WTC11 (cell line): ENCODE measurements at regions not wholly inside any gene's neighbourhood (a gene's known extent, or its start where the extent isn't known, plus 50 kb on each side); places are given as distances from the start of the nearest gene placed in this dataset.
A peak's percentile ranks its signal among the peaks of the same experiment; 100 is the strongest.

Experiments used
- ATAC-seq: fragments of 200-7000 bp; cut with Tn5 transposase; 2 replicates; pipeline ENCODE4 v1.10.0; 2021; ENCODE audit warnings: mild to moderate bottlenecking, moderate library complexity
- CTCF ChIA-PET: fragments of 300-600 bp; sonication (Branson Sonifier 250); formaldehyde crosslinking; loops from one replicate; lab custom pipeline; 2021; ENCODE audit warnings: antibody characterized with exemption; lab: Charles Lee
- POLR2A ChIA-PET: fragments of 350-600 bp; sonication (Branson Sonifier 250); formaldehyde crosslinking; loops from one replicate; lab custom pipeline; 2021; ENCODE audit warnings: antibody characterized with exemption; lab: Charles Lee
- DNase-seq: peaks from one replicate; pipeline ENCODE4 v3.0.0; 2021; ENCODE audit warnings: low spot score
- H3K27ac Mint-ChIP-seq: 2 replicates; pipeline ENCODE4 v1.8.0; 2021; ENCODE audit warnings: mixed read lengths
- H3K27me3 Mint-ChIP-seq: 2 replicates; pipeline ENCODE4 v1.8.0; 2021; ENCODE audit warnings: low read depth, mild to moderate bottlenecking, moderate library complexity, mixed read lengths
- H3K36me3 Mint-ChIP-seq: 2 replicates; pipeline ENCODE4 v1.8.0; 2021; ENCODE audit warnings: mixed read lengths
- H3K4me1 Mint-ChIP-seq: 2 replicates; pipeline ENCODE4 v1.8.0; 2022; ENCODE audit warnings: mixed read lengths
- H3K4me3 Mint-ChIP-seq: 2 replicates; pipeline ENCODE4 v1.8.0; 2021; ENCODE audit warnings: mild to moderate bottlenecking, moderate library complexity, mixed read lengths
- H3K9me3 Mint-ChIP-seq: 2 replicates; pipeline ENCODE4 v1.8.0; 2021; ENCODE audit warnings: mixed read lengths
- AFF4 ChIP-seq: sonication (generic); formaldehyde crosslinking; IDR thresholded peaks from 2 replicates; pipeline ENCODE4 v1.8.1; 2023; ENCODE audit warnings: mild to moderate bottlenecking, missing genetic modification reagents, borderline replicate concordance
- ARID4B ChIP-seq: sonication (generic); formaldehyde crosslinking; IDR thresholded peaks from 2 replicates; pipeline ENCODE4 v1.8.0; 2023; ENCODE audit warnings: missing genetic modification reagents, mild to moderate bottlenecking, borderline replicate concordance
- ATF2 ChIP-seq: sonication (generic); formaldehyde crosslinking; IDR thresholded peaks from 2 replicates; pipeline ENCODE4 v1.8.1; 2022; ENCODE audit warnings: low read depth, missing genetic modification reagents, borderline replicate concordance
- CBFB ChIP-seq: sonication (generic); formaldehyde crosslinking; IDR thresholded peaks from 2 replicates; pipeline ENCODE4 v1.8.1; 2022; ENCODE audit warnings: mild to moderate bottlenecking, low read depth, missing genetic modification reagents
- CREB1 ChIP-seq: sonication (generic); formaldehyde crosslinking; IDR thresholded peaks from 2 replicates; pipeline ENCODE4 v1.8.0; 2023; ENCODE audit warnings: mild to moderate bottlenecking, missing genetic modification reagents
- CREM ChIP-seq: sonication (generic); formaldehyde crosslinking; IDR thresholded peaks from 2 replicates; pipeline ENCODE4 v1.8.1; 2022; ENCODE audit warnings: mild to moderate bottlenecking, missing genetic modification reagents, moderate library complexity
- FOXP4 ChIP-seq: sonication (generic); formaldehyde crosslinking; IDR thresholded peaks from 2 replicates; pipeline ENCODE4 v1.8.0; 2022; ENCODE audit warnings: mild to moderate bottlenecking, missing genetic modification reagents
- GRHL2 ChIP-seq: fragments of 250-450 bp; sonication (Bioruptor Pico); IDR thresholded peaks from 2 replicates; pipeline ENCODE4 v1.8.0; 2022; ENCODE audit warnings: mild to moderate bottlenecking, moderate library complexity; ENCODE audit not compliant: insufficient replicate concordance, severe bottlenecking
- GTF2I ChIP-seq: fragments of 250-450 bp; sonication (Bioruptor Pico); conservative IDR thresholded peaks from 2 replicates; pipeline ENCODE4 v1.4.0; 2021; ENCODE audit warnings: mild to moderate bottlenecking
- HMGA2 ChIP-seq: fragments of 250-450 bp; sonication (Bioruptor Pico); IDR thresholded peaks from 2 replicates; pipeline ENCODE4 v1.4.0; 2021; ENCODE audit warnings: mild to moderate bottlenecking, moderate library complexity
- JAZF1 ChIP-seq: fragments of 250-450 bp; sonication (Bioruptor Pico); IDR thresholded peaks from 2 replicates; pipeline ENCODE4 v1.9.0; 2021; ENCODE audit warnings: moderate library complexity, mild to moderate bottlenecking, inconsistent platforms
- KAT7 ChIP-seq: sonication (generic); formaldehyde crosslinking; IDR thresholded peaks from 2 replicates; pipeline ENCODE4 v1.8.1; 2023; ENCODE audit warnings: missing genetic modification reagents, mild to moderate bottlenecking, borderline replicate concordance
- MLX ChIP-seq: sonication (generic); formaldehyde crosslinking; IDR thresholded peaks from 2 replicates; pipeline ENCODE4 v1.8.1; 2023; ENCODE audit warnings: mild to moderate bottlenecking, missing genetic modification reagents, moderate library complexity
- MYBL2 ChIP-seq: sonication (generic); formaldehyde crosslinking; IDR thresholded peaks from 2 replicates; pipeline ENCODE4 v1.8.1; 2023; ENCODE audit warnings: mild to moderate bottlenecking, moderate library complexity, missing genetic modification reagents
- NFE2L1 ChIP-seq: sonication (generic); formaldehyde crosslinking; IDR thresholded peaks from 2 replicates; pipeline ENCODE4 v1.8.1; 2023; ENCODE audit warnings: missing genetic modification reagents
- NFYB ChIP-seq: sonication (generic); formaldehyde crosslinking; conservative IDR thresholded peaks from 2 replicates; pipeline ENCODE4 v1.8.0; 2022; ENCODE audit warnings: low read depth, missing genetic modification reagents
- NR2C2 ChIP-seq: sonication (generic); formaldehyde crosslinking; IDR thresholded peaks from 2 replicates; pipeline ENCODE4 v1.8.0; 2022; ENCODE audit warnings: mild to moderate bottlenecking, missing genetic modification reagents
- OVOL2 ChIP-seq: fragments of 250-450 bp; sonication (Bioruptor Pico); IDR thresholded peaks from 2 replicates; pipeline ENCODE4 v1.9.0; 2021; ENCODE audit warnings: mild to moderate bottlenecking, borderline replicate concordance
- RORB ChIP-seq: fragments of 250-450 bp; sonication (Bioruptor Pico); IDR thresholded peaks from 2 replicates; pipeline ENCODE4 v1.9.0; 2021; ENCODE audit warnings: mild to moderate bottlenecking
- SMAD3 ChIP-seq: sonication (generic); formaldehyde crosslinking; IDR thresholded peaks from 2 replicates; pipeline ENCODE4 v1.8.0; 2022; ENCODE audit warnings: missing genetic modification reagents, mild to moderate bottlenecking, borderline replicate concordance
- SMAD4 ChIP-seq: sonication (generic); formaldehyde crosslinking; IDR thresholded peaks from 2 replicates; pipeline ENCODE4 v1.8.0; 2022; ENCODE audit warnings: mild to moderate bottlenecking, missing genetic modification reagents
- TEAD1 ChIP-seq: sonication (generic); formaldehyde crosslinking; IDR thresholded peaks from 2 replicates; pipeline ENCODE4 v1.8.0; 2022; ENCODE audit warnings: mild to moderate bottlenecking, missing genetic modification reagents
- TEAD4 ChIP-seq: sonication (generic); formaldehyde crosslinking; IDR thresholded peaks from 2 replicates; pipeline ENCODE4 v1.8.0; 2022; ENCODE audit warnings: mild to moderate bottlenecking, missing genetic modification reagents
- TP53 ChIP-seq: sonication (generic); formaldehyde crosslinking; IDR thresholded peaks from 2 replicates; pipeline ENCODE4 v1.8.1; 2023; ENCODE audit warnings: mild to moderate bottlenecking, missing genetic modification reagents
- ZNF263 ChIP-seq: sonication (generic); formaldehyde crosslinking; IDR thresholded peaks from 2 replicates; pipeline ENCODE4 v1.8.1; 2022; ENCODE audit warnings: low read depth, mild to moderate bottlenecking, moderate library complexity, missing genetic modification reagents
- ZNF416 ChIP-seq: fragments of 250-450 bp; sonication (Bioruptor Pico); IDR thresholded peaks from 2 replicates; pipeline ENCODE4 v1.9.0; 2021; ENCODE audit warnings: mild to moderate bottlenecking, inconsistent platforms
- ZNF423 ChIP-seq: fragments of 250-450 bp; sonication (Bioruptor Pico); IDR thresholded peaks from 2 replicates; pipeline ENCODE4 v2.1.2; 2022; ENCODE audit warnings: mild to moderate bottlenecking, moderate library complexity

- CTCF ChIA-PET = no interaction called here
- ATAC-seq = no peak
- Mint-ChIP-seq H3K27me3 (no peaks in the 10 kb centered on the region), H3K4me1 (peaks cover 12% of the 10 kb centered on the region)
- no peak for TF ChIP-seq ZNF423 (CRISPR knock-in tag)
- TF ChIP-seq AFF4 (CRISPR knock-in tag) = no peak
- TF ChIP-seq JAZF1 (CRISPR knock-in tag) = no peak
- no peak for TF ChIP-seq NR2C2 (CRISPR knock-in tag)
- TF ChIP-seq TP53 (CRISPR knock-in tag) = no peak
- TF ChIP-seq GTF2I (CRISPR knock-in tag) = no peak
- TF ChIP-seq ARID4B = no peak
- no peak for TF ChIP-seq OVOL2 (CRISPR knock-in tag)
- TF ChIP-seq CREM = no peak
- TF ChIP-seq GRHL2 = no peak
- no peak for TF ChIP-seq HMGA2 (CRISPR knock-in tag)
- no peak for TF ChIP-seq NFE2L1 (CRISPR knock-in tag)
- TF ChIP-seq CREB1 (CRISPR knock-in tag) = no peak
- TF ChIP-seq TEAD4 (CRISPR knock-in tag) = no peak
- TF ChIP-seq ZNF263 (CRISPR knock-in tag) = no peak
- TF ChIP-seq, all 79 proteins: peak for 0
- DNase-seq = no peak
- no peak overlapping the region for H3K4me3 Mint-ChIP-seq
- H3K27ac Mint-ChIP-seq = no peak overlapping the region
- POLR2A ChIA-PET = no interaction called here
- H3K9me3 Mint-ChIP-seq = no peaks in the 10 kb centered on the region
- H3K36me3 Mint-ChIP-seq = no peaks in the 10 kb centered on the region
These were observed 75.5 kb upstream of the CCDC68 start for GRCh38 chr18:55034742-55035141.

GRCh38 chr18:55031979-55032378 lies 72.7 kb upstream of the CCDC68 start:
- Mint-ChIP-seq H3K4me3 (no peak overlapping the region), H3K9me3 (no peaks in the 10 kb centered on the region), H3K27me3 (no peaks in the 10 kb centered on the region; the same call in 1 of the 2 replicates), H3K4me1 (peaks cover 12% of the 10 kb centered on the region), H3K27ac (0 out of 2 replicates have a peak overlapping the region, but pooled peaks have one; percentile 9), H3K36me3 (no peaks in the 10 kb centered on the region)
- ATAC-seq (no peak), DNase-seq (no peak)
- ChIA-PET CTCF (interaction anchor here (1.1 kb wide), 1 partner anchor 18 kb away, joined by 3 read pairs; no protein-coding TSS in a partner anchor), POLR2A (no interaction called here)
- no peak for TF ChIP-seq RORB (CRISPR knock-in tag)
- no peak for TF ChIP-seq CBFB (CRISPR knock-in tag)
- TF ChIP-seq SMAD4 = no peak
- TF ChIP-seq SMAD3 = no peak
- TF ChIP-seq MLX (CRISPR knock-in tag) = no peak
- no peak for TF ChIP-seq NR2C2 (CRISPR knock-in tag)
- TF ChIP-seq MYBL2 = no peak
- no peak for TF ChIP-seq KAT7 (CRISPR knock-in tag)
- no peak for TF ChIP-seq ZNF416 (CRISPR knock-in tag)
- no peak for TF ChIP-seq ATF2 (CRISPR knock-in tag)
- TF ChIP-seq FOXP4 = no peak
- TF ChIP-seq TEAD1 (CRISPR knock-in tag) = no peak
- TF ChIP-seq NFYB (CRISPR knock-in tag) = no peak
